Neural cell (in vitro differentiated cells): ENCODE measurements at regions not wholly inside any gene's neighbourhood (a gene's known extent, or its start where the extent isn't known, plus 50 kb on each side); places are given as distances from the start of the nearest gene placed in this dataset.

Source experiments
- H2AFZ ChIP-seq: fragments of 200-600, 300-800 bp; sonication (generic), shearing (Covaris generic); 2 replicates; pipeline ENCODE4 v1.6.0; 2014; ENCODE audit warnings: low read depth, mild to moderate bottlenecking, antibody characterized with exemption, low read length, moderate library complexity
- H3F3A ChIP-seq: fragments of 200-600 bp; shearing (Covaris generic); 2 replicates; pipeline ENCODE4 v1.6.1; 2016; ENCODE audit warnings: mild to moderate bottlenecking, moderate library complexity, mixed read lengths, antibody characterized with exemption, low read length; ENCODE audit not compliant: insufficient read depth, poor library complexity, severe bottlenecking
- H3K27ac ChIP-seq: fragments of 200-600, 300-800 bp; sonication (generic), shearing (Covaris generic); 2 replicates; pipeline ENCODE4 v1.5.1; 2014; ENCODE audit warnings: mild to moderate bottlenecking, low read length, moderate library complexity
- H3K27me3 ChIP-seq: fragments of 300-800, 200-600 bp; sonication (generic), shearing (Covaris generic); 2 replicates; pipeline ENCODE4 v1.6.0; 2014; ENCODE audit warnings: mild to moderate bottlenecking, low read depth, low read length, moderate library complexity; ENCODE audit not compliant: insufficient read depth
- H3K36me3 ChIP-seq: fragments of 300-800, 200-600 bp; sonication (generic), shearing (Covaris generic); 2 replicates; pipeline ENCODE4 v1.5.1; 2014; ENCODE audit warnings: mild to moderate bottlenecking, antibody characterized with exemption, low read length, moderate library complexity; ENCODE audit not compliant: insufficient read depth
- H3K4me2 ChIP-seq: fragments of 300-800, 200-600 bp; sonication (generic), shearing (Covaris generic); 2 replicates; pipeline ENCODE4 v1.6.0; 2014; ENCODE audit warnings: mild to moderate bottlenecking, low read length
- H3K4me3 ChIP-seq: fragments of 300-800, 200-600 bp; sonication (generic), shearing (Covaris generic); 2 replicates; pipeline ENCODE4 v1.5.1; 2014; ENCODE audit warnings: mild to moderate bottlenecking, low read length, moderate library complexity
- H3K79me2 ChIP-seq: fragments of 200-600 bp; shearing (Covaris generic); replicated peaks from 2 replicates; pipeline ENCODE4 v1.6.0; 2014; ENCODE audit warnings: mild to moderate bottlenecking, low read length, moderate library complexity; ENCODE audit not compliant: insufficient read depth
- H3K9ac ChIP-seq: fragments of 300-800, 200-600 bp; sonication (generic), shearing (Covaris generic); 2 replicates; pipeline ENCODE4 v1.6.1; 2016; ENCODE audit warnings: mild to moderate bottlenecking, low read length, mixed read lengths
- H3K9me2 ChIP-seq: fragments of 200-600 bp; shearing (Covaris generic); 2 replicates; pipeline ENCODE4 v1.6.1; 2016; ENCODE audit warnings: mild to moderate bottlenecking, low read length, mixed read lengths; ENCODE audit not compliant: insufficient read depth
- H3K9me3 ChIP-seq: fragments of 200-600, 300-800 bp; sonication (generic), shearing (Covaris generic); 2 replicates; pipeline ENCODE4 v1.6.1; 2016; ENCODE audit warnings: mild to moderate bottlenecking, mixed run types, low read length, moderate library complexity, mixed read lengths
- H4K20me1 ChIP-seq: fragments of 200-600 bp; shearing (Covaris generic); 2 replicates; pipeline ENCODE4 v1.6.1; 2016; ENCODE audit warnings: mild to moderate bottlenecking, mixed run types; ENCODE audit not compliant: insufficient read depth
- EP300 ChIP-seq: fragments of 450-650 bp; conservative IDR thresholded peaks from 2 replicates; pipeline ENCODE4 v1.6.1; 2014; ENCODE audit warnings: antibody characterized with exemption, mild to moderate bottlenecking, moderate library complexity; ENCODE audit not compliant: poor library complexity, severe bottlenecking
- EZH2 ChIP-seq: fragments of 200-600, 300-800 bp; shearing (Covaris generic), sonication (generic); IDR thresholded peaks from 2 replicates; pipeline ENCODE4 v1.6.1; 2014; ENCODE audit warnings: antibody characterized with exemption, low read length, borderline replicate concordance, mild to moderate bottlenecking; ENCODE audit not compliant: insufficient read depth, poor library complexity, severe bottlenecking
- MXI1 ChIP-seq: fragments of 450-650 bp; conservative IDR thresholded peaks from 2 replicates; pipeline ENCODE4 v1.6.1; 2014; ENCODE audit warnings: antibody characterized with exemption, mild to moderate bottlenecking; ENCODE audit not compliant: poor library complexity, severe bottlenecking
- POLR2AphosphoS5 ChIP-seq: IDR thresholded peaks from 2 replicates; pipeline ENCODE4 v1.6.1; 2012
- RAD21 ChIP-seq: fragments of 450-650 bp; conservative IDR thresholded peaks from 2 replicates; pipeline ENCODE4 v1.6.1; 2014; ENCODE audit warnings: antibody characterized with exemption, mild to moderate bottlenecking, moderate library complexity
- SMC3 ChIP-seq: fragments of 450-650 bp; conservative IDR thresholded peaks from 2 replicates; pipeline ENCODE4 v1.6.1; 2014; ENCODE audit warnings: antibody characterized with exemption, mild to moderate bottlenecking, moderate library complexity; ENCODE audit not compliant: poor library complexity
- TAF1 ChIP-seq: IDR thresholded peaks from 2 replicates; pipeline ENCODE4 v1.6.1; 2012; ENCODE audit warnings: low read depth
- TF ChIP-seq, protein P1 (sequence below): IDR thresholded peaks from 2 replicates; pipeline ENCODE4 v1.6.1; 2012; ENCODE audit warnings: borderline replicate concordance
- TF ChIP-seq, protein P2 (sequence below): fragments of 450-650 bp; IDR thresholded peaks from 2 replicates; pipeline ENCODE4 v1.5.1; 2014; ENCODE audit warnings: antibody characterized with exemption, mild to moderate bottlenecking, moderate library complexity; ENCODE audit not compliant: poor library complexity, severe bottlenecking

DNA sequence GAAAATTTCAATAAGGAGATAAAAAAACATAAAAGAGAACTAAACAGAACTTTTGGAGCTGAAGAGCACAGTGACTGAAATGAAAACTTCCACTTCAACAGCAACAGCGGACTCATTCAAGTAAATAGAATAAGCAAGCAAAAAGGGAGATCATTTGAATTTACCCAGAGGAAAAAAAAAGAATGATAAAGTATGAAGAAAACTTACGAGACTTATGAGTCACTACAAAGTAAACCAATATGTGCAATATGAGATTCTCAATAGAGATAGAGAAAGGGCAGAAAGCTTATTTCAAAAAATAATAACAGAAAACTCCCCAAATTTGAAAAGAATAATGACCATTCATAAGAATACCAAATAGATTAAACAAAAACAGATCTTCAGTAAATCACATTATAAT, 1605.7 kb upstream of the CDH6 start:
- H3K79me2 ChIP-seq: no peaks in the 10 kb centered on the region
- H3K9me3 ChIP-seq: no peaks in the 10 kb centered on the region
- no peak overlapping the region for H3K4me2 ChIP-seq
- H4K20me1 ChIP-seq: no peaks in the 10 kb centered on the region
- H3K9me2 ChIP-seq: no peaks in the 10 kb centered on the region
- H3K27me3 ChIP-seq: no peaks in the 10 kb centered on the region
- no peak overlapping the region for H3K4me3 ChIP-seq
- no peak overlapping the region for H2AFZ ChIP-seq
- no peaks in the 10 kb centered on the region for H3F3A ChIP-seq
- no peak overlapping the region for H3K9ac ChIP-seq
- TF ChIP-seq TAF1: no peak
- no peak for TF ChIP-seq EP300
- TF ChIP-seq, protein P1, sequence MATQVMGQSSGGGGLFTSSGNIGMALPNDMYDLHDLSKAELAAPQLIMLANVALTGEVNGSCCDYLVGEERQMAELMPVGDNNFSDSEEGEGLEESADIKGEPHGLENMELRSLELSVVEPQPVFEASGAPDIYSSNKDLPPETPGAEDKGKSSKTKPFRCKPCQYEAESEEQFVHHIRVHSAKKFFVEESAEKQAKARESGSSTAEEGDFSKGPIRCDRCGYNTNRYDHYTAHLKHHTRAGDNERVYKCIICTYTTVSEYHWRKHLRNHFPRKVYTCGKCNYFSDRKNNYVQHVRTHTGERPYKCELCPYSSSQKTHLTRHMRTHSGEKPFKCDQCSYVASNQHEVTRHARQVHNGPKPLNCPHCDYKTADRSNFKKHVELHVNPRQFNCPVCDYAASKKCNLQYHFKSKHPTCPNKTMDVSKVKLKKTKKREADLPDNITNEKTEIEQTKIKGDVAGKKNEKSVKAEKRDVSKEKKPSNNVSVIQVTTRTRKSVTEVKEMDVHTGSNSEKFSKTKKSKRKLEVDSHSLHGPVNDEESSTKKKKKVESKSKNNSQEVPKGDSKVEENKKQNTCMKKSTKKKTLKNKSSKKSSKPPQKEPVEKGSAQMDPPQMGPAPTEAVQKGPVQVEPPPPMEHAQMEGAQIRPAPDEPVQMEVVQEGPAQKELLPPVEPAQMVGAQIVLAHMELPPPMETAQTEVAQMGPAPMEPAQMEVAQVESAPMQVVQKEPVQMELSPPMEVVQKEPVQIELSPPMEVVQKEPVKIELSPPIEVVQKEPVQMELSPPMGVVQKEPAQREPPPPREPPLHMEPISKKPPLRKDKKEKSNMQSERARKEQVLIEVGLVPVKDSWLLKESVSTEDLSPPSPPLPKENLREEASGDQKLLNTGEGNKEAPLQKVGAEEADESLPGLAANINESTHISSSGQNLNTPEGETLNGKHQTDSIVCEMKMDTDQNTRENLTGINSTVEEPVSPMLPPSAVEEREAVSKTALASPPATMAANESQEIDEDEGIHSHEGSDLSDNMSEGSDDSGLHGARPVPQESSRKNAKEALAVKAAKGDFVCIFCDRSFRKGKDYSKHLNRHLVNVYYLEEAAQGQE: no peak
- TF ChIP-seq, protein P2, sequence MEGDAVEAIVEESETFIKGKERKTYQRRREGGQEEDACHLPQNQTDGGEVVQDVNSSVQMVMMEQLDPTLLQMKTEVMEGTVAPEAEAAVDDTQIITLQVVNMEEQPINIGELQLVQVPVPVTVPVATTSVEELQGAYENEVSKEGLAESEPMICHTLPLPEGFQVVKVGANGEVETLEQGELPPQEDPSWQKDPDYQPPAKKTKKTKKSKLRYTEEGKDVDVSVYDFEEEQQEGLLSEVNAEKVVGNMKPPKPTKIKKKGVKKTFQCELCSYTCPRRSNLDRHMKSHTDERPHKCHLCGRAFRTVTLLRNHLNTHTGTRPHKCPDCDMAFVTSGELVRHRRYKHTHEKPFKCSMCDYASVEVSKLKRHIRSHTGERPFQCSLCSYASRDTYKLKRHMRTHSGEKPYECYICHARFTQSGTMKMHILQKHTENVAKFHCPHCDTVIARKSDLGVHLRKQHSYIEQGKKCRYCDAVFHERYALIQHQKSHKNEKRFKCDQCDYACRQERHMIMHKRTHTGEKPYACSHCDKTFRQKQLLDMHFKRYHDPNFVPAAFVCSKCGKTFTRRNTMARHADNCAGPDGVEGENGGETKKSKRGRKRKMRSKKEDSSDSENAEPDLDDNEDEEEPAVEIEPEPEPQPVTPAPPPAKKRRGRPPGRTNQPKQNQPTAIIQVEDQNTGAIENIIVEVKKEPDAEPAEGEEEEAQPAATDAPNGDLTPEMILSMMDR: no peak
- H3K36me3 ChIP-seq: no peaks in the 10 kb centered on the region
- no peak overlapping the region for H3K27ac ChIP-seq

DNA sequence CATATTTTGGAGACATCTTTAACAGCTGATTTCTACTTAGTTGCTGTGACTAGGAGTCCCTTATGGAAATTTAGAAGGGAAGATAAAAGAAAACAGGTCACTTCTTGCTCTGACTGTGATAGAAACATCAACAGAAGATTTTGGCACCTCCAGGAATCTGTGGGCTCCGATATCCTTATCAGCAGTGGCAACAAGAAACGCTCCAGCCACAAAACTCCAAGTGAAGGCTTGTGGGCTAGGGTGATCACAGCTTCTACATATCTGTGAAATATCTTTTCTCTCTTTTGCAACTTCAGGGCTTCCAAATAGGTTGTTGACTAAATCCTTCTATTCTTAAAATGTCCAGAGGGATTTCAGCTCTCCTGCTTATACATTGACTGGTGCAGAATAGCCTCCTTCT, 1625.5 kb upstream of the CDH6 start:
- no peak overlapping the region for H3K4me2 ChIP-seq
- H3K9me2 ChIP-seq: no peaks in the 10 kb centered on the region
- H2AFZ ChIP-seq: no peak overlapping the region
- H4K20me1 ChIP-seq: no peaks in the 10 kb centered on the region
- H3K4me3 ChIP-seq: no peak overlapping the region
- H3K9ac ChIP-seq: no peak overlapping the region
- TF ChIP-seq MXI1 (no peak), TAF1 (no peak), POLR2AphosphoS5 (no peak), RAD21 (no peak)
- H3F3A ChIP-seq: no peaks in the 10 kb centered on the region
- H3K36me3 ChIP-seq: no peaks in the 10 kb centered on the region
- H3K79me2 ChIP-seq: no peaks in the 10 kb centered on the region
- H3K27ac ChIP-seq: no peak overlapping the region
- no peaks in the 10 kb centered on the region for H3K27me3 ChIP-seq
- no peaks in the 10 kb centered on the region for H3K9me3 ChIP-seq

DNA sequence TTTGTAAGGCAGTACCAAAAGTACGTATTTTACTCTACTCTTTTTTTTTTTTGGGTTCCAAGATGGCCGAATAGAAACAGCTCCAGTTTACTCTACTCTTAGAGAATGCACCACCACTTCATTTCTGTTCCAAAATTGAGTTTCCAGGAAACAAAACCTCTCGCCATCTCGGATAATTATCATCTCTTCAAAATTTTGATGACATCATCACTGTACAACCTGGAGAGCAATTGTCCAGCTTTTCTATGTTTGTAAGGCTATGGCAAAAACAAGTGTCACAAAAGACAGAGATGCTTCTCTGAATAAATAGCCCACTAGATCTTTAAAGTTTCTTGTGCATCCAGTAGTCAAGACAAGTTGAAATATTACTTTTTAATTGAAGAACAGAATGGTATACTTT, 1631.9 kb upstream of the CDH6 start:
- no peak overlapping the region for H3K27ac ChIP-seq
- H3F3A ChIP-seq: no peaks in the 10 kb centered on the region
- TF ChIP-seq POLR2AphosphoS5 (no peak), TAF1 (no peak), EP300 (no peak), RAD21 (no peak), MXI1 (no peak), EZH2 (no peak), SMC3 (no peak)
- TF ChIP-seq, protein P1: no peak
- TF ChIP-seq, protein P2: no peak
- H3K9me3 ChIP-seq: no peaks in the 10 kb centered on the region
- H3K9me2 ChIP-seq: no peaks in the 10 kb centered on the region
- no peaks in the 10 kb centered on the region for H3K79me2 ChIP-seq
- no peak overlapping the region for H3K4me2 ChIP-seq
- no peak overlapping the region for H3K4me3 ChIP-seq
- no peaks in the 10 kb centered on the region for H3K27me3 ChIP-seq
- H2AFZ ChIP-seq: no peak overlapping the region
- no peak overlapping the region for H3K9ac ChIP-seq
- no peaks in the 10 kb centered on the region for H3K36me3 ChIP-seq
- H4K20me1 ChIP-seq: no peaks in the 10 kb centered on the region
